Dedifferentiated amniotic fluid mesenchymal stem cell (primary cell): ENCODE measurements at regions not wholly inside any gene's neighbourhood (a gene's known extent, or its start where the extent isn't known, plus 50 kb on each side); places are given as distances from the start of the nearest gene placed in this dataset.

ENCODE experiments used
- DNase-seq: peaks from one replicate; pipeline ENCODE4 v3.0.0-alpha.2; 2016; ENCODE audit errors: extremely low spot score

GRCh38 chr5:74094782-74095108 is 468.7 kb downstream of the ARHGEF28 start:
- DNase-seq, result no peak

GRCh38 chr5:74094096-74094781 is 468.2 kb downstream of the ARHGEF28 start:
- no peak for DNase-seq

GRCh38 chr5:74093561-74093960 is 467.6 kb downstream of the ARHGEF28 start:
- no peak for DNase-seq

- no peak for DNase-seq
Observed at GRCh38 chr5:74092766-74093165, 466.8 kb downstream of the ARHGEF28 start.

- no peak for DNase-seq
Observed at GRCh38 chr5:74085782-74086181, 459.8 kb downstream of the ARHGEF28 start.

GRCh38 chr5:74085186-74085585 is 459.2 kb downstream of the ARHGEF28 start:
- DNase-seq, result no peak

GRCh38 chr5:74083096-74083791 is 457.2 kb downstream of the ARHGEF28 start:
- DNase-seq, result no peak

- DNase-seq, result no peak
Observed at GRCh38 chr5:74082512-74083055, 456.6 kb downstream of the ARHGEF28 start.

GRCh38 chr5:74081126-74081525 is 455.1 kb downstream of the ARHGEF28 start:
- DNase-seq, result no peak

- no peak for DNase-seq
Observed at GRCh38 chr5:74079971-74080556, 454.1 kb downstream of the ARHGEF28 start.

- no peak for DNase-seq
Observed at GRCh38 chr5:74075501-74076484, 449.8 kb downstream of the ARHGEF28 start.

- no peak for DNase-seq
Observed at GRCh38 chr5:74074111-74074510, 448.1 kb downstream of the ARHGEF28 start.

GRCh38 chr5:74073257-74073656 is 447.3 kb downstream of the ARHGEF28 start:
- no peak for DNase-seq

GRCh38 chr5:74072646-74073045 is 446.6 kb downstream of the ARHGEF28 start:
- DNase-seq, result no peak

- no peak for DNase-seq
Observed at GRCh38 chr5:74070766-74071165, 444.8 kb downstream of the ARHGEF28 start.

GRCh38 chr5:74069741-74070140 is 443.7 kb downstream of the ARHGEF28 start:
- no peak for DNase-seq

GRCh38 chr5:74067748-74068541 is 441.9 kb downstream of the ARHGEF28 start:
- DNase-seq, result no peak

- no peak for DNase-seq
Observed at GRCh38 chr5:74064911-74065310, 438.9 kb downstream of the ARHGEF28 start.

GRCh38 chr5:74064225-74064624 is 438.2 kb downstream of the ARHGEF28 start:
- DNase-seq, result no peak

- no peak for DNase-seq
Observed at GRCh38 chr5:74063821-74064220, 437.8 kb downstream of the ARHGEF28 start.

GRCh38 chr5:74063346-74063745 is 437.4 kb downstream of the ARHGEF28 start:
- DNase-seq, result no peak
